Activated CD4-positive, alpha-beta T cell treated with anti-CD3 and anti-CD28 coated beads, Interleukin-2, Interleukin-4, amounts not matched to agents 100 ng/mL and 50 ng/mL, durations not matched to agents 16 hours and 8 hours (primary cell): ENCODE measurements at regions not wholly inside any gene's neighbourhood (a gene's known extent, or its start where the extent isn't known, plus 50 kb on each side); places are given as distances from the start of the nearest gene placed in this dataset.
A peak's percentile ranks its signal among the peaks of the same experiment; 100 is the strongest.

ENCODE experiments used
- DNase-seq: peaks from one replicate; pipeline ENCODE4 v3.0.0-alpha.2; 2020; ENCODE audit warnings: low spot score

- no peak for DNase-seq
Measured at GRCh38 chr3:34294240-34294639, 495.8 kb downstream of the PDCD6IP start.

GRCh38 chr3:34296796-34297195 lies 498.4 kb downstream of the PDCD6IP start:
- DNase-seq = no peak

GRCh38 chr3:34298653-34299052 lies 500.2 kb downstream of the PDCD6IP start:
- DNase-seq = no peak

- DNase-seq = no peak
Measured at GRCh38 chr3:34300621-34301020, 502.2 kb downstream of the PDCD6IP start.

- DNase-seq = no peak
Measured at GRCh38 chr3:34301313-34301712, 502.9 kb downstream of the PDCD6IP start.

GRCh38 chr3:34305266-34305665 lies 506.8 kb downstream of the PDCD6IP start:
- DNase-seq = no peak

- no peak for DNase-seq
Measured at GRCh38 chr3:34312684-34313083, 514.3 kb downstream of the PDCD6IP start.

GRCh38 chr3:34319881-34320280 lies 521.5 kb downstream of the PDCD6IP start:
- DNase-seq = no peak

GRCh38 chr3:34323517-34323916 lies 525.1 kb downstream of the PDCD6IP start:
- no peak for DNase-seq

GRCh38 chr3:34346656-34347055 lies 548.2 kb downstream of the PDCD6IP start:
- DNase-seq = no peak

GRCh38 chr3:34351882-34352777 lies 553.7 kb downstream of the PDCD6IP start:
- no peak for DNase-seq

GRCh38 chr3:34352778-34353331 lies 554.4 kb downstream of the PDCD6IP start:
- no peak for DNase-seq

GRCh38 chr3:34357461-34357860 lies 559.0 kb downstream of the PDCD6IP start:
- no peak for DNase-seq

- no peak for DNase-seq
Measured at GRCh38 chr3:34359064-34359463, 560.6 kb downstream of the PDCD6IP start.

GRCh38 chr3:34360713-34361112 lies 562.3 kb downstream of the PDCD6IP start:
- no peak for DNase-seq

GRCh38 chr3:34361921-34362320 lies 563.5 kb downstream of the PDCD6IP start:
- DNase-seq = peak; percentile 42

- no peak for DNase-seq
Measured at GRCh38 chr3:34362910-34363309, 564.5 kb downstream of the PDCD6IP start.

- DNase-seq = no peak
Measured at GRCh38 chr3:34363881-34364280, 565.5 kb downstream of the PDCD6IP start.

- no peak for DNase-seq
Measured at GRCh38 chr3:34364335-34364734, 565.9 kb downstream of the PDCD6IP start.

GRCh38 chr3:34365231-34365630 lies 566.8 kb downstream of the PDCD6IP start:
- DNase-seq = no peak

- DNase-seq = no peak
Measured at GRCh38 chr3:34365771-34366170, 567.3 kb downstream of the PDCD6IP start.

- DNase-seq = no peak
Measured at GRCh38 chr3:34367521-34367920, 569.1 kb downstream of the PDCD6IP start.

- DNase-seq = no peak
Measured at GRCh38 chr3:34374521-34374920, 576.1 kb downstream of the PDCD6IP start.

GRCh38 chr3:34376691-34377090 lies 578.3 kb downstream of the PDCD6IP start:
- DNase-seq = no peak
